GM19372 (cell line): ENCODE measurements at regions not wholly inside any gene's neighbourhood (a gene's known extent, or its start where the extent isn't known, plus 50 kb on each side); places are given as distances from the start of the nearest gene placed in this dataset.
"Not testable (repeated sequence)": the region's sequence is repeated elsewhere in the genome, so short reads cannot be mapped to it uniquely, and the experiment has no call there.

ENCODE experiments used
- ATAC-seq: cut with Tn5 transposase; IDR thresholded peaks from one replicate; pipeline ENCODE4 v1.9.1; 2021; ENCODE audit warnings: mild to moderate bottlenecking, low read depth, moderate library complexity; ENCODE audit not compliant: unreplicated experiment

GRCh38 chr13:38283346-38283745 is 66.3 kb upstream of the UFM1 start:
- no peak for ATAC-seq

GRCh38 chr13:38265132-38265497 is 84.5 kb upstream of the UFM1 start:
- ATAC-seq: no peak

DNA sequence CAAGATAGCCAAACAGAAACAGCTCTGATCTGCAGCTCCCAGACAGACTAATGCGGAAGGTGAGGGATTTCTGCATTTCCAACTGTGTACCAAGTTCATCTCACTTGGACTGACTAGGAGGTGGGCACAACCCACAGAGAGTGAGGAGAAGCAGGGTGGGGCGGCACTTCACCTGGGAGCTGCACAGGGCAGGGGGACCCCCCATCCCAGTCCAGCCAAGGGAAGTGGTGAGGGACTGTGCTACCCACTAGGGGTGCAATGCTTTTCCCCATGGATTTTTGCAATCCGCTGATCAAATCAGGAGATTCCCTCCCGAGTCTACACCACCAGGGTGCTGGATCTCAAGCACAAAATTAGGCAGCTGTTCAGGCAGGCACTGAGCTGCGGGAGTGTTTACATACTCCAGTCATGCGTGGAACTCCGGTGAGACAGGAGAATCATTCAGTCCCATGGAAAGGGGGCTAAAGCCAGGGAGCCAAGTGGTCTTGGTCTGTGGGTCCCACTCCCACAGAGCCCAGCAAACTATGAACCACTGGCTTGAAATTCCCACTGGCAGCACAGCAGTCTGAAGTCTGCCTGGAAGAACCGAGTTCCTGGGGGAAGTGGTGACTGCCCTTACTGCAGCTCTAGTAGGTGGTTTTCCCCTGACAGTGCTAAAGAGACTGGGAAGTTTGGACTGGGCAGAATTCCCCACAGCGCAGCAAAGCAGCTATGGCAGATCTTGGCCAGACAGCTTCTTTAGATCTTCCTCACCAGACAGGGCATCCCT is 85.1 kb upstream of the UFM1 start:
- no peak for ATAC-seq

DNA sequence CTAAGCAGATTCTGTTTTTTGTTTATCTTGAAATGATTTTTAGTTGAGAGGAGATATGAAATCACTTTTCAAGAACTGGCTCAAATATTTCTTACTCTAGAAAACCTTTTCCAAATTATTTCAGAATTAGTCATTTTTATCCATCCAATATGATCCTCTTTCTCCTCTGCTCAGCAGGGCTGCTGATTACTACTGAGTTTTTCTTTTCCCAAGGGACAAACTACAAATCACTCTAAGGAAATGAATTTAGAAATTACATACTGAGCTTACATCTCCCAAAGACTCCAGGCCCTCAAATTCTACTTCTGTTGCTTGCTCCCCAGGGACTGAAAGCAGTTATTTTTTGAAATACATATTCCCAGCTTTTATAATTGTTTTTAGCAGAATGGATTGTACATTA is 87.4 kb upstream of the UFM1 start:
- no peak for ATAC-seq

DNA sequence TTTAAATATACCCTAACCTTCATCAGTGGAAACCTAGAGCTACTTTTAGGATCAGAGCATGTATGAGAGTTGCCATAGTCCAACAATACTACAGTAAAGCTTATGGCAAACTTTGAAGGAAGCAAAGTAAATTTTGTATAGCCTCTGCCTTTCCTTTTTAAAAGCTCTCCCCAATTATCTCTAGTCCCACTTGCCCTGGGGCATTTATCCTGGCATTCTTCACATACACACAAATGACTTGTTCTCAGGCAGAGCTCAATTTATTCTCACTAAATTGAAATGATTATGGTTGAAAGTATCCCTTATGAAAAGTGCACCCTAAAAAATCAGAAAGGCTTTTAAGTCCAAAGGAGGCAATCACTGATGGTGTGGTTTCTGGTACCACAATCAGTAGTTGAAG is 94.1 kb upstream of the UFM1 start:
- ATAC-seq: no peak

DNA sequence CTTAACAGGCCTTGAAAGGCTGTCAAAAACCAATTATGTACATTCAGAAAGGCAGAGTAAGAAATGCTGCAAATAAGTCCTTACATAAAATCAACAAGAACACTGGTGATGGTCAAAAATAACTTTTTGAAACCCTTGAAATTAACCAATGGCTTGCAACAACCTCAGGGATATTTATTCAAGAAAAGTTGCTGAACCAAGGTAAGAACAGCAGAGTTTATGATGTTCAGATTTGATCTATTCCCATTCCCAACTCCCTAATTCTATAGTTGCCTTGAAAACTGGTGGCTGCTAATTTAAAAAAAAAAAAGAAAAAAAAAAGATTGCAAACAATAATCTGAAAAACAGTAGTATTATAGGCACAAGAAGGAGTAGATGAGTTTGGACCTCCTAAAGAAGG is 109.8 kb upstream of the UFM1 start:
- no peak for ATAC-seq

- no peak for ATAC-seq
Measured at GRCh38 chr13:38228322-38228721, 121.3 kb upstream of the UFM1 start.

DNA sequence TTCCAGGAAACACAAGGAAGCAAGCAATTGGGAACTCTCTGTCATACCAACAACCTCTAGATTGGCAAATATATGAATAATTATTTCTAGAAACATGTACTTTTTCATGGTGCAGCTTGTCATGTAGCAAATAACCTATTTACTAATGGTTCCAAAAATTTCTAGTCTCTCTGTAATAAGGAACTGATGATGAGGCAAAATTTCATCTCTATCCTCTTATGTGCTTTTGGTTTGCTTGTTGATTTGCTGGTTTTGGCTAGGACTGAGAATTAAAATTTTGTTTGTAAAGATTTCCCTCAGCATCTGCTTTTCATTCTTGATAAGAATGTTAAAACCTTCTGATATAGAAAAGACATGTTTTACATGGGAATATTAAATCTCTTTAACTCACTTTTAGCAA is 123.2 kb upstream of the UFM1 start:
- ATAC-seq: no peak

DNA sequence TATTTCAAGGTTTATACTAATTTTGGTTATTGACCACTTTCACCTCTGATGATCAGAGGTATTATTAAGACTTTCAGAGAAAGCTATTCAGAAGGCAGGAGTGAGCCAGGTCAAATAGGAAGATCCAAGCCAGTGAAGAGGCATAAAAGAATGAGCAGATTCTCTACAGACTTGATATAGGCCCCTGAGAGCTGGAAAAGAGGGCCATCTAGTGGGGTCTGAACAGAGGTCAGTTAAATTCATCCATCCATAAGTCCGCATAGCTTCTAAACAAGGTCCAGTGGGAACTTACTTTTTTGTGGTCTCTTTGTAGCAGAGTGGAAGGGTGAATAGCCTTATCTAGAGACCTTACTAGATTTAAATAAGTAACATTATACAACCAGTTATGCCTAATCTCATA is 126.6 kb upstream of the UFM1 start:
- no peak for ATAC-seq

- ATAC-seq: not testable (repeated sequence)
Measured at GRCh38 chr13:38221120-38221519, 128.5 kb upstream of the UFM1 start.

DNA sequence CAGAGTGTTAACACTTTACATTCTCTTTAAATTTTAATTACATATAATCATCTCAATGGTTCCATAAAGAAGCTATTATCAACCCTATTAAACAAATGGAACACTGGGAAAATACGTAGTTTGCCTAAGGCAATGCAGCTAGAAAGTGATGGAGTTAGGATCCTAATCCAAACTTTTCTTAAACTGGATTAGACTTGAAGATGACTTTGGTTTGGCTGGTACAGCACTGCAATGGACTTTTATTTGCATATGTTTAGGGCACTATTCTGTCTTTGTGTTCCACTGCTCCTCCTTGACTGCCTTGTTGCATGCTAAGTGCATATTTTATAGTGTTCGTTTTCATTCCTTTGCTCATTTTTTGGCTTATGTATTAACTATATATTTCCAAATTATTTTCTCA is 133.5 kb upstream of the UFM1 start:
- ATAC-seq: no peak

DNA sequence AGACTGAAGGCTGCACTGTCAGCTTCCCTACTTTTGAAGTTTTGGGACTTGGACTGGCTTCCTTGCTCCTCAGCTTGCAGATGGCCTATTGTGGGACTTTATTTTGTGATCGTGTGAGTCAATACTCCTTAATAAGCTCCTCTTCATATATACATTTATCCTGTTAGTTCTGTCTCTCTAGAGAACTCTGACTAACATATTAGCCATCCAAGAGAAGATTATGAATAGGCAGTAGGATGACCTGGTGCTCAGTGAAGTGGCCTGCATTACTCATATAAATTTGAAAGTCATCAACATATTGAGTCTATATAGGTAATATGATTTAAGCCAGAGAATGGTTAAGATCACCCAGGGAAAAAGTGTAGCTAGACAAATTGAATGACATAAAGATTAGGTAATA is 136.3 kb upstream of the UFM1 start:
- ATAC-seq: no peak

- ATAC-seq: no peak
Measured at GRCh38 chr13:38210928-38211596, 138.6 kb upstream of the UFM1 start.

DNA sequence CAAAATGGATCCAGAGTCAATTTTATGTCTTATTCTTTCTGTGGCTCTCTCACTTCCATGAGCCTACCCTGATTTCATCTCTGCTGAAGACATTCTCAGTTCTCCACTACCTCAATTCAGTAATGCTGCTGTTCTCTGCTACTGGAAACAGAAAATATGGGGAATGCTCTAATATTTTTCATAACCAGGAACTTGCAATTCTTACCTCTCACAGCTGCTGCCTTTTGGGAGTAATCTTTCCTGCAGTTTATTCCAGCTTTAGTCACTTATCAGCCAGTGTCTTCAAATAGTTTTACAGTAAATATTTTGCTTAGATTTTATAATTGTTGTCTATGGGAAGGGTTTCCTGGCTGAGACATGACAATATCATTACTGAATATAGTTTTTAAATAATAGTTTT is 145.1 kb upstream of the UFM1 start:
- ATAC-seq: no peak

DNA sequence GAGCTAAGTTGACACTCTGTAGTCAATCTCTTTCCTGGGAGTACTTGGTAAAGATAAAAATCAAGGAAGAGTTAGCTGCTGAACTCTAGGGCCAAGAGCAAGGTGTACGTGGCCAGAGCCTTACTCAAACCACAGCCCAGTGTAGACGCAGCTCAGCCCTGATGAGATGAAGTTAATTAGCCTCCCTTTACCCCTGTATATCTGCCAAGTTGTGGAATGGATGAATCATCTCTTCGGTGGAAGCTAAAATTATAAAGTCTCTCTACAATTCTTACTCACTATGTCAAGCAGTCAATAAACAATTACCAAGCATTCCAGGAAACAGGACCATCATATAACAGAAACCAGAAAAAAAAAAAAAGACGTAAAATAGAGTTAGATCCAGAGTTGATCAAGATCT is 146.9 kb upstream of the UFM1 start:
- ATAC-seq: no peak

DNA sequence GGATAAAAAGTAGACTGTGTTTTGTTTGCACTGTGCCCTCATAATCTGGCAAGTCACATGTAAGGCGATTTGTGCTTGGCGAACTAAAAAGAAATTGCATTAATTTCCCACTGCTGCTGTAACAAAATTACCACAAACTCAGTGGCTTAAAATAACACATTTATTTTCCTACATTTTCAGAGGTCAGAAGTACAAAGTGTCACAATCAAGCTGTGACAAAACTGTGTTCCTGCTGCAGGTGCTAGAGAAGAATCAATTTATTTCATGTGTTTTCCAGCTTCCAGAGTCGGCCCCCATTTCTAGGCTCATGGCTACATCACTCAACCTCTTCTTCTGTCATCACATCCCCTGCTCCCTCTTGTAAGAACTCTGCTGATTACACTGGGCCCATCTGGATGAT is 158.6 kb upstream of the UFM1 start:
- no peak for ATAC-seq

GRCh38 chr13:38180670-38181069 is 169.0 kb upstream of the UFM1 start:
- ATAC-seq: peak; percentile 81

- no peak for ATAC-seq
Measured at GRCh38 chr13:38180126-38180525, 169.5 kb upstream of the UFM1 start.

DNA sequence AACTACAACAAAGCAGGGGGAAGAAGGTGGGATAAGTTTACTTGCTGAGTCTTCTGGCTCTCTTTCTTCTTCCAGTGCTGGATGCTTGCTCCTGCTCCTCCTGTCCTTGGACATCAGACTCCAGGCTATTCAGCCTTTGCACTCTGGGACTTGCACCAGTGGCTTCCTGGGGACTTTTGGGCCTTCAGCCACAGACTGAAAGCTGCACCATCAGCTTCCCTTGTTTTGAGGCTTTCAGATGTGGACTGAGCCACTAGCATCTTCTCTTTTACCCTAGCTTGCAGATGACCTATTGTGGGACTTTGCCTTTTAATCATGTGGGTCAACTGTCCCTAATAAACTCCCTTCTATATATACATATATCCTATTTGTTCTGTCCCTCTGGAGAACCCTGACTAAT is 173.0 kb upstream of the UFM1 start:
- no peak for ATAC-seq

DNA sequence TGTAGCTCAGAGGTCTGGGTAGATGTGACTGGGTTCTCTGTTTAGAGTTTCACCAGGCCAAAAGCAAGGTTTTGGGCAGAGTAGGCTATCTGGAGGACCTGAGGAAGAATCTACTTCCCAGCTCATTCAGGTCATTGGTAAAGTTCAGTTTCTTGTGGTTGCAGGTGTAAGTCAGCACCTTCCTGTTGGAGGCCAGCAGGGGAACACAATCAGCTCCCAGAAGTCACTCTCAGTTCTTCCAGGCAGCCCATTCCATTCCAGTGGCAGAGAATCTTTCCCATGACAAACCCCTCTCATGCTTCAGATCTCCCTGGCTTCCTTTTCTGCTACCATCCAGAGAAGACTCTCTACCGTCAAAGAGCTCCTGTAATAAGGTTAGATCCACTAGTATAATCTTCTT is 176.2 kb upstream of the UFM1 start:
- no peak for ATAC-seq

DNA sequence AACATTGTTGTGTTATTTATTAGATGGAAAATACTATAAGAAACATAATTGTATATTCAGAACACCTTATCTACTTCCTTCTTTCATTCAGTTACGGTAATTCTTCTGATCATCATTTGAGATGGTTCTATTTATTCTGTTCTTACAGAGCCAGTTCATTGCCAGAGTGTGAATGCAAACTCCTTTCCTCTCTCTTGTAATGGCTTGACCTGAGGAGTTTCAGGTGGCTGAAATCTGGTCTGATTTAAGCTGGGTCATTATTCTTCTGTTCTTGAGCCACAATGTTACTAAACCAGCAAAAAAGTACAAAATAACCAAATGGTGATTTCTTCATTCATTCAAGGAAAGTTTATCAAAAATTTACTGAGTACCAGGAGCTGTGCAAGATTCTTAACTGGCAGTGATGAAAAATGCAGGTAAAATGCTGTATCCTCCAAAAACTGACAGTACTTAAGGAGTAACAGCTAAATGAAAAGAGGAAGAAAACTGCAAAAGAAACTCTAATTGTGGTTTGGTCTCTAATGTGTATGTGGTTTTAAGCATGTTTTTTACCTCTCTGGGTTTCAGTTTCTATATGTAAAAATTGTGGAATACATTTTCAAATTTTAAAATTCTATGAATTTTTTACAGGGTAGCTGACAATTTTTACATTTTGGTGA is 182.4 kb upstream of the UFM1 start:
- ATAC-seq: peak; percentile 95

DNA sequence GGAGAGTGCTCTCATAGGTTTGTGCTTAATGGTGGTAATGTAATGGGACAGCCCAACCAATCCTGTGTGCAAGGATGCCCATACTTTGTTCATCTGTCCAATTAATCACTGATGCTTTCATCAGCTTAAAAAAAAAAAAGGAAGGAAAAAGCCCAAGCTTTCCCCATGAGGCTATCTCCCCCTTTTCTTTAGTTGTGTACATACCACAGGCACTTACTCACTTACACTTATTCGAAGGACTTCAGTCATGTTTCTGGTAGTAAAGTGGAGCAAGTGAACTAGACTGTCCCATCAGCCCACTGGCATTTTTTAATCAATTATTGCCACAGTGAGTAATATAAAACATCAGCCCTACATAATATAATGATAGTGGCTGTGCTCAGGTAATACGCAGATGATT is 183.5 kb upstream of the UFM1 start:
- no peak for ATAC-seq
